Mesodermal cell (in vitro differentiated cells): ENCODE measurements at regions not wholly inside any gene's neighbourhood (a gene's known extent, or its start where the extent isn't known, plus 50 kb on each side); places are given as distances from the start of the nearest gene placed in this dataset.
"Not testable (repeated sequence)": the region's sequence is repeated elsewhere in the genome, so short reads cannot be mapped to it uniquely, and the experiment has no call there.

Source experiments
- H3K27ac ChIP-seq: 2 replicates; pipeline ENCODE4 v1.7.0; 2013; ENCODE audit warnings: mild to moderate bottlenecking, low read depth, low read length, moderate library complexity; ENCODE audit not compliant: severe bottlenecking
- H3K36me3 ChIP-seq: 2 replicates; pipeline ENCODE4 v1.7.1; 2013; ENCODE audit warnings: mild to moderate bottlenecking, low read length, moderate library complexity; ENCODE audit not compliant: control insufficient read depth, insufficient read depth
- H3K4me1 ChIP-seq: one replicate; pipeline ENCODE4 v1.7.1; 2013; ENCODE audit warnings: mild to moderate bottlenecking, low read length; ENCODE audit not compliant: insufficient read depth, control insufficient read depth, poor library complexity, severe bottlenecking
- H3K4me3 ChIP-seq: 2 replicates; pipeline ENCODE4 v1.7.0; 2013; ENCODE audit warnings: low read length, control low read depth, mild to moderate bottlenecking; ENCODE audit not compliant: insufficient read depth, poor library complexity, severe bottlenecking; ENCODE audit errors: extremely low read depth
- H3K9me3 ChIP-seq: 2 replicates; pipeline ENCODE4 v1.7.1; 2013; ENCODE audit warnings: mild to moderate bottlenecking, low read length, moderate library complexity; ENCODE audit not compliant: control insufficient read depth
- WGBS, 2 experiments: methylation state at CpG; one replicate each; pipeline ENCODE4 v1.1.5; 2013; ENCODE audit warnings: missing lambda C conversion rate in 2 of 2; ENCODE audit not compliant: insufficient coverage in 2 of 2; 5-methylcytosine and 5-hydroxymethylcytosine counted together

- Histone ChIP-seq H3K36me3 (no peaks in the 10 kb centered on the region), H3K4me1 (no peaks in the 10 kb centered on the region), H3K9me3 (no peaks in the 10 kb centered on the region), H3K27ac (no peak overlapping the region), H3K4me3 (no peak overlapping the region)
- WGBS, 2 experiments = 86% methylated on average over 1 of the region's 1 CpG; no CpG with 5 or more reads in 1 of the 2 experiments
These were observed 123.9 kb upstream of the PMCH start for GRCh38 chr12:102321305-102322082.

GRCh38 chr12:102317155-102317554 lies 119.5 kb upstream of the PMCH start:
- Histone ChIP-seq H3K9me3 (no peaks in the 10 kb centered on the region), H3K4me3 (no peak overlapping the region), H3K4me1 (no peaks in the 10 kb centered on the region), H3K27ac (no peak overlapping the region), H3K36me3 (no peaks in the 10 kb centered on the region)
- no CpG with 5 or more reads among the region's 4 CpGs for WGBS, 2 experiments

- Histone ChIP-seq H3K4me1 (no peaks in the 10 kb centered on the region), H3K27ac (no peak overlapping the region), H3K4me3 (no peak overlapping the region), H3K9me3 (no peaks in the 10 kb centered on the region), H3K36me3 (no peaks in the 10 kb centered on the region)
- 75 to 100% methylated on average over 2 of the region's 2 CpGs for whole genome bisulfite sequencing, 2 experiments
These were observed 119.1 kb upstream of the PMCH start for GRCh38 chr12:102316723-102317122.

GRCh38 chr12:102314821-102315220 lies 117.2 kb upstream of the PMCH start:
- WGBS, 2 experiments = no CpG with 5 or more reads among the region's 2 CpGs
- H3K27ac ChIP-seq = no peak overlapping the region

GRCh38 chr12:102313116-102313971 lies 115.7 kb upstream of the PMCH start:
- H3K27ac ChIP-seq, H3K36me3 ChIP-seq, H3K9me3 ChIP-seq, H3K4me3 ChIP-seq, H3K4me1 ChIP-seq: not testable (repeated sequence)
- 89 to 93% methylated on average over 20 to 29 of the region's 33 CpGs for WGBS, 2 experiments

More at GRCh38 chr12:102314821-102315220, 117.2 kb upstream of the PMCH start:
- no peak overlapping the region for H3K4me3 ChIP-seq
- H3K4me1 ChIP-seq = no peaks in the 10 kb centered on the region
- no peaks in the 10 kb centered on the region for H3K36me3 ChIP-seq
- H3K9me3 ChIP-seq = no peaks in the 10 kb centered on the region

- 75 to 94% methylated on average over 2 of the region's 2 CpGs for WGBS, 2 experiments
- H3K4me3 ChIP-seq = no peak overlapping the region
- no peak overlapping the region for H3K27ac ChIP-seq
- H3K4me1 ChIP-seq = no peaks in the 10 kb centered on the region
- H3K36me3 ChIP-seq = no peaks in the 10 kb centered on the region
- no peaks in the 10 kb centered on the region for H3K9me3 ChIP-seq
These were observed 107.9 kb upstream of the PMCH start for GRCh38 chr12:102305486-102305885.

GRCh38 chr12:102304667-102305066 lies 107.0 kb upstream of the PMCH start:
- WGBS, 2 experiments = 81 to 87% methylated on average over 4 to 5 of the region's 5 CpGs
- not testable (repeated sequence) for H3K4me3 ChIP-seq, H3K36me3 ChIP-seq, H3K9me3 ChIP-seq, H3K4me1 ChIP-seq, H3K27ac ChIP-seq

- H3K4me3 ChIP-seq = no peak overlapping the region
- no peak overlapping the region for H3K27ac ChIP-seq
- H3K36me3 ChIP-seq = no peaks in the 10 kb centered on the region
- no peaks in the 10 kb centered on the region for H3K9me3 ChIP-seq
- H3K4me1 ChIP-seq = peaks cover 5% of the 10 kb centered on the region
These were observed 104.9 kb upstream of the PMCH start for GRCh38 chr12:102302553-102302952.

- H3K27ac ChIP-seq = no peak overlapping the region
- H3K36me3 ChIP-seq = no peaks in the 10 kb centered on the region
- H3K9me3 ChIP-seq = no peaks in the 10 kb centered on the region
- H3K4me1 ChIP-seq = peaks cover 5% of the 10 kb centered on the region
- no peak overlapping the region for H3K4me3 ChIP-seq
These were observed 103.9 kb upstream of the PMCH start for GRCh38 chr12:102301547-102301946.

GRCh38 chr12:102300824-102301461 lies 103.3 kb upstream of the PMCH start:
- H3K27ac ChIP-seq = no peak overlapping the region
- H3K4me1 ChIP-seq = peaks cover 5% of the 10 kb centered on the region
- H3K4me3 ChIP-seq = no peak overlapping the region
- H3K9me3 ChIP-seq = no peaks in the 10 kb centered on the region
- no peaks in the 10 kb centered on the region for H3K36me3 ChIP-seq

GRCh38 chr12:102299731-102300130 lies 102.1 kb upstream of the PMCH start:
- H3K4me1 ChIP-seq = peaks cover 5% of the 10 kb centered on the region
- H3K27ac ChIP-seq = no peak overlapping the region
- no peak overlapping the region for H3K4me3 ChIP-seq
- no peaks in the 10 kb centered on the region for H3K9me3 ChIP-seq
- WGBS, 2 experiments = no CpG with 5 or more reads among the region's 1 CpG
- no peaks in the 10 kb centered on the region for H3K36me3 ChIP-seq
